Right ventricle myocardium inferior (tissue), 1 donor: ENCODE measurements at regions not wholly inside any gene's neighbourhood (a gene's known extent, or its start where the extent isn't known, plus 50 kb on each side); places are given as distances from the start of the nearest gene placed in this dataset.

Experiments used
- ATAC-seq: fragments of 200-7000 bp; cut with Tn5 transposase; one replicate; pipeline ENCODE4 v1.9.1; 2020; ENCODE audit warnings: mild to moderate bottlenecking, moderate library complexity
- DNase-seq: peaks from one replicate; pipeline ENCODE4 v3.0.0; 2021; ENCODE audit errors: missing footprints
- intact Hi-C: fragments of 100-400 bp; cut with DNase I; formaldehyde crosslinking; loops from one replicate; pipeline ENCODE4 v1.11.0; 2022
- donor health status: DM: no; HTN: yes; CAD: no; lungs with severe emphysema.

GRCh38 chr6:40782355-40782754 is 195.2 kb upstream of the LRFN2 start:
- intact Hi-C loops: no loop called here
- ATAC-seq (no peak), DNase-seq (no peak)

GRCh38 chr6:40780637-40781036 is 193.5 kb upstream of the LRFN2 start:
- intact Hi-C loops: no loop called here
- ATAC-seq: no peak
- no peak for DNase-seq

GRCh38 chr6:40779409-40779808 is 192.2 kb upstream of the LRFN2 start:
- DNase-seq: no peak
- no peak for ATAC-seq
- intact Hi-C loops: no loop called here

- ATAC-seq: no peak
- no peak for DNase-seq
Measured at GRCh38 chr6:40778918-40779317, 191.8 kb upstream of the LRFN2 start.

GRCh38 chr6:40778196-40778595 is 191.0 kb upstream of the LRFN2 start:
- ATAC-seq: no peak
- intact Hi-C loops: no loop called here

More at GRCh38 chr6:40778918-40779317, 191.8 kb upstream of the LRFN2 start:
- intact Hi-C loops: no loop called here

GRCh38 chr6:40774932-40775331 is 187.8 kb upstream of the LRFN2 start:
- ATAC-seq (no peak), DNase-seq (no peak)
- intact Hi-C loops: no loop called here

More at GRCh38 chr6:40778196-40778595, 191.0 kb upstream of the LRFN2 start:
- no peak for DNase-seq

- DNase-seq: no peak
- intact Hi-C loops: no loop called here
- ATAC-seq: no peak
Measured at GRCh38 chr6:40770794-40771193, 183.6 kb upstream of the LRFN2 start.

GRCh38 chr6:40764726-40765125 is 177.6 kb upstream of the LRFN2 start:
- ATAC-seq (no peak), DNase-seq (no peak)
- intact Hi-C loops: no loop called here

- DNase-seq (no peak), ATAC-seq (peak; percentile 87)
- intact Hi-C loops: no loop called here
Measured at GRCh38 chr6:40762981-40763380, 175.8 kb upstream of the LRFN2 start.

GRCh38 chr6:40760887-40761286 is 173.7 kb upstream of the LRFN2 start:
- intact Hi-C loops: no loop called here
- no peak for ATAC-seq
- DNase-seq: no peak

- intact Hi-C loops: no loop called here
- ATAC-seq: no peak
Measured at GRCh38 chr6:40759838-40760237, 172.7 kb upstream of the LRFN2 start.

GRCh38 chr6:40759264-40759663 is 172.1 kb upstream of the LRFN2 start:
- no peak for ATAC-seq
- DNase-seq: no peak
- intact Hi-C loops: no loop called here

More at GRCh38 chr6:40759838-40760237, 172.7 kb upstream of the LRFN2 start:
- no peak for DNase-seq

- ATAC-seq (no peak), DNase-seq (no peak)
- intact Hi-C loops: no loop called here
Measured at GRCh38 chr6:40755749-40756452, 168.7 kb upstream of the LRFN2 start.

GRCh38 chr6:40755046-40755681 is 168.0 kb upstream of the LRFN2 start:
- intact Hi-C loops: no loop called here
- ATAC-seq: no peak

GRCh38 chr6:40754461-40755045 is 167.4 kb upstream of the LRFN2 start:
- no peak for DNase-seq
- no peak for ATAC-seq
- intact Hi-C loops: no loop called here

More at GRCh38 chr6:40755046-40755681, 168.0 kb upstream of the LRFN2 start:
- no peak for DNase-seq

GRCh38 chr6:40753675-40754448 is 166.7 kb upstream of the LRFN2 start:
- intact Hi-C loops: no loop called here
- DNase-seq (no peak), ATAC-seq (no peak)

GRCh38 chr6:40753048-40753447 is 165.9 kb upstream of the LRFN2 start:
- intact Hi-C loops: no loop called here
- ATAC-seq: no peak
- no peak for DNase-seq

GRCh38 chr6:40744835-40745234 is 157.7 kb upstream of the LRFN2 start:
- intact Hi-C loops: no loop called here
- ATAC-seq (no peak), DNase-seq (no peak)

- intact Hi-C loops: no loop called here
- no peak for ATAC-seq
Measured at GRCh38 chr6:40743690-40744446, 156.7 kb upstream of the LRFN2 start.

More at GRCh38 chr6:40743690-40744446, 156.7 kb upstream of the LRFN2 start:
- no peak for DNase-seq
